IPS-15b (cell line): ENCODE measurements at regions not wholly inside any gene's neighbourhood (a gene's known extent, or its start where the extent isn't known, plus 50 kb on each side); places are given as distances from the start of the nearest gene placed in this dataset.

ENCODE experiments used
- H3K27me3 ChIP-seq: one replicate; pipeline ENCODE4 v1.6.1; 2013; ENCODE audit warnings: low read length; ENCODE audit not compliant: control insufficient read depth, insufficient read depth
- H3K36me3 ChIP-seq: one replicate; pipeline ENCODE4 v1.6.1; 2013; ENCODE audit warnings: low read length; ENCODE audit not compliant: control insufficient read depth, insufficient read depth
- H3K4me1 ChIP-seq: one replicate; pipeline ENCODE4 v1.6.1; 2013; ENCODE audit warnings: mild to moderate bottlenecking, low read length; ENCODE audit not compliant: control insufficient read depth, insufficient read depth
- H3K4me3 ChIP-seq: one replicate; pipeline ENCODE4 v1.5.1; 2013; ENCODE audit warnings: low read depth, low read length
- H3K9ac ChIP-seq: one replicate; pipeline ENCODE4 v1.6.1; 2013; ENCODE audit warnings: low read depth, mild to moderate bottlenecking, low read length
- H3K9me3 ChIP-seq: one replicate; pipeline ENCODE4 v1.6.1; 2013; ENCODE audit warnings: mild to moderate bottlenecking, low read length; ENCODE audit not compliant: control insufficient read depth, insufficient read depth

GRCh38 chr22:49255154-49255553 is 572.5 kb downstream of the BRD1 start:
- H3K27me3 ChIP-seq, result no peaks in the 10 kb centered on the region
- no peaks in the 10 kb centered on the region for H3K9me3 ChIP-seq
- no peaks in the 10 kb centered on the region for H3K36me3 ChIP-seq
- H3K9ac ChIP-seq, result no peak overlapping the region
- no peaks in the 10 kb centered on the region for H3K4me1 ChIP-seq
- H3K4me3 ChIP-seq, result no peak overlapping the region

GRCh38 chr22:49253656-49254055 is 574.0 kb downstream of the BRD1 start:
- H3K4me1 ChIP-seq, result no peaks in the 10 kb centered on the region
- no peaks in the 10 kb centered on the region for H3K27me3 ChIP-seq
- H3K9ac ChIP-seq, result no peak overlapping the region
- H3K36me3 ChIP-seq, result no peaks in the 10 kb centered on the region
- H3K4me3 ChIP-seq, result no peak overlapping the region
- H3K9me3 ChIP-seq, result no peaks in the 10 kb centered on the region

- no peaks in the 10 kb centered on the region for H3K4me1 ChIP-seq
- no peaks in the 10 kb centered on the region for H3K9me3 ChIP-seq
- H3K4me3 ChIP-seq, result no peak overlapping the region
- H3K9ac ChIP-seq, result no peak overlapping the region
- H3K27me3 ChIP-seq, result no peaks in the 10 kb centered on the region
- no peaks in the 10 kb centered on the region for H3K36me3 ChIP-seq
These were observed 576.3 kb downstream of the BRD1 start for GRCh38 chr22:49251371-49251770.

GRCh38 chr22:49247194-49247924 is 580.3 kb downstream of the BRD1 start:
- Histone ChIP-seq H3K36me3 (no peaks in the 10 kb centered on the region), H3K9me3 (no peaks in the 10 kb centered on the region), H3K4me1 (no peaks in the 10 kb centered on the region), H3K4me3 (no peak overlapping the region), H3K27me3 (no peaks in the 10 kb centered on the region), H3K9ac (no peak overlapping the region)

GRCh38 chr22:49244466-49245420 is 582.9 kb downstream of the BRD1 start:
- no peaks in the 10 kb centered on the region for H3K27me3 ChIP-seq
- H3K9ac ChIP-seq, result no peak overlapping the region
- H3K4me3 ChIP-seq, result no peak overlapping the region
- H3K9me3 ChIP-seq, result no peaks in the 10 kb centered on the region
- no peaks in the 10 kb centered on the region for H3K4me1 ChIP-seq
- no peaks in the 10 kb centered on the region for H3K36me3 ChIP-seq

GRCh38 chr22:49243965-49244364 is 583.7 kb downstream of the BRD1 start:
- Histone ChIP-seq H3K4me3 (no peak overlapping the region), H3K4me1 (no peaks in the 10 kb centered on the region), H3K27me3 (no peaks in the 10 kb centered on the region), H3K9me3 (no peaks in the 10 kb centered on the region), H3K36me3 (no peaks in the 10 kb centered on the region), H3K9ac (no peak overlapping the region)

GRCh38 chr22:49243335-49243734 is 584.3 kb downstream of the BRD1 start:
- Histone ChIP-seq H3K9me3 (no peaks in the 10 kb centered on the region), H3K4me3 (no peak overlapping the region), H3K36me3 (no peaks in the 10 kb centered on the region), H3K27me3 (no peaks in the 10 kb centered on the region), H3K9ac (no peak overlapping the region), H3K4me1 (no peaks in the 10 kb centered on the region)

- H3K4me3 ChIP-seq, result no peak overlapping the region
- no peaks in the 10 kb centered on the region for H3K36me3 ChIP-seq
- H3K4me1 ChIP-seq, result no peaks in the 10 kb centered on the region
- H3K9me3 ChIP-seq, result no peaks in the 10 kb centered on the region
- H3K27me3 ChIP-seq, result no peaks in the 10 kb centered on the region
- H3K9ac ChIP-seq, result no peak overlapping the region
These were observed 585.2 kb downstream of the BRD1 start for GRCh38 chr22:49242480-49242879.

- Histone ChIP-seq H3K4me3 (no peak overlapping the region), H3K27me3 (no peaks in the 10 kb centered on the region), H3K4me1 (no peaks in the 10 kb centered on the region), H3K9ac (no peak overlapping the region), H3K9me3 (no peaks in the 10 kb centered on the region), H3K36me3 (no peaks in the 10 kb centered on the region)
These were observed 586.4 kb downstream of the BRD1 start for GRCh38 chr22:49241174-49241851.

- Histone ChIP-seq H3K36me3 (no peaks in the 10 kb centered on the region), H3K9me3 (no peaks in the 10 kb centered on the region), H3K4me1 (no peaks in the 10 kb centered on the region), H3K9ac (no peak overlapping the region), H3K27me3 (no peaks in the 10 kb centered on the region), H3K4me3 (no peak overlapping the region)
These were observed 587.2 kb downstream of the BRD1 start for GRCh38 chr22:49240472-49240871.

GRCh38 chr22:49240016-49240380 is 587.7 kb downstream of the BRD1 start:
- H3K4me3 ChIP-seq, result no peak overlapping the region
- H3K9me3 ChIP-seq, result no peaks in the 10 kb centered on the region
- H3K9ac ChIP-seq, result no peak overlapping the region
- no peaks in the 10 kb centered on the region for H3K4me1 ChIP-seq
- no peaks in the 10 kb centered on the region for H3K27me3 ChIP-seq
- H3K36me3 ChIP-seq, result no peaks in the 10 kb centered on the region
